GM06990 (cell line): ENCODE measurements at regions not wholly inside any gene's neighbourhood (a gene's known extent, or its start where the extent isn't known, plus 50 kb on each side); places are given as distances from the start of the nearest gene placed in this dataset.

ENCODE experiments used
- DNase-seq: peaks from one replicate; pipeline ENCODE4 v3.0.0-alpha.2; 2011; ENCODE audit not compliant: insufficient read length; ENCODE audit errors: extremely low read depth
- H3K27me3 ChIP-seq: replicated peaks from 2 replicates; pipeline ENCODE4 v1.6.0; 2011; ENCODE audit warnings: low read length; ENCODE audit not compliant: control insufficient read depth, insufficient read depth
- H3K36me3 ChIP-seq: 2 replicates; pipeline ENCODE4 v1.5.1; 2011; ENCODE audit warnings: low read length; ENCODE audit not compliant: control insufficient read depth, insufficient read depth
- H3K4me3 ChIP-seq: replicated peaks from 2 replicates; pipeline ENCODE4 v1.5.1; 2011; ENCODE audit warnings: low read depth, mild to moderate bottlenecking, control low read depth, low read length
- CTCF ChIP-seq: IDR thresholded peaks from 2 replicates; pipeline ENCODE4 v1.5.1; 2011; ENCODE audit warnings: low read length, control low read depth, mild to moderate bottlenecking, inconsistent platforms; ENCODE audit not compliant: insufficient read depth, poor library complexity, severe bottlenecking

- Histone ChIP-seq H3K4me3 (no peak overlapping the region), H3K27me3 (no peaks in the 10 kb centered on the region), H3K36me3 (no peaks in the 10 kb centered on the region)
- no peak for TF ChIP-seq CTCF
- DNase-seq, result no peak
Measured at GRCh38 chr6:106789428-106790148, 160.2 kb downstream of the QRSL1 start.

GRCh38 chr6:106788761-106789160 is 159.4 kb downstream of the QRSL1 start:
- DNase-seq, result no peak
- no peaks in the 10 kb centered on the region for H3K27me3 ChIP-seq
- no peak overlapping the region for H3K4me3 ChIP-seq
- no peaks in the 10 kb centered on the region for H3K36me3 ChIP-seq
- no peak for TF ChIP-seq CTCF

- TF ChIP-seq CTCF, result no peak
- H3K36me3 ChIP-seq, result no peaks in the 10 kb centered on the region
- H3K27me3 ChIP-seq, result no peaks in the 10 kb centered on the region
- no peak for DNase-seq
- no peak overlapping the region for H3K4me3 ChIP-seq
Measured at GRCh38 chr6:106787327-106788196, 158.2 kb downstream of the QRSL1 start.

- H3K4me3 ChIP-seq, result no peak overlapping the region
- TF ChIP-seq CTCF, result no peak
- no peaks in the 10 kb centered on the region for H3K36me3 ChIP-seq
- H3K27me3 ChIP-seq, result no peaks in the 10 kb centered on the region
- DNase-seq, result no peak
Measured at GRCh38 chr6:106785298-106785697, 155.9 kb downstream of the QRSL1 start.

GRCh38 chr6:106783640-106784566 is 154.5 kb downstream of the QRSL1 start:
- Histone ChIP-seq H3K4me3 (no peak overlapping the region), H3K27me3 (no peaks in the 10 kb centered on the region), H3K36me3 (no peaks in the 10 kb centered on the region)
- DNase-seq, result no peak
- TF ChIP-seq CTCF, result no peak
